ENCODE measurements at regions not wholly inside any gene's neighbourhood (a gene's known extent, or its start where the extent isn't known, plus 50 kb on each side); places are given as distances from the start of the nearest gene placed in this dataset.
A peak's percentile ranks its signal among the peaks of the same experiment; 100 is the strongest.

- H3K9ac ChIP-seq, result no peak overlapping the region
- no peaks in the 10 kb centered on the region for H3K4me1 ChIP-seq
- H3K36me3 ChIP-seq, result no peaks in the 10 kb centered on the region
- peaks cover 0 to 10% (median 0%) of the 10 kb centered on the region in 11 experiments; a peak in 5 of 22 replicates for H3K9me3 ChIP-seq (replicated peaks in 1 of 11)
- no peak overlapping the region for H3K4me2 ChIP-seq
- no peaks in the 10 kb centered on the region for H3K27me3 ChIP-seq
- TF ChIP-seq Cebpa-rat (IDR thresholded peaks at IDR 0.05), result no peak
- no peak overlapping the region for H3K27ac ChIP-seq
- no peaks in the 10 kb centered on the region for H4K20me1 ChIP-seq
- H3K4me3 ChIP-seq, result no peak overlapping the region
These were observed 357.8 kb upstream of the LARGE1 start for GRCh38 chr22:34278121-34278520.

- no peak overlapping the region for H3K4me3 ChIP-seq
- no peak overlapping the region for H3K27ac ChIP-seq
- no peaks in the 10 kb centered on the region for H3K36me3 ChIP-seq
- H3K9ac ChIP-seq, result no peak overlapping the region
- H3K9me3 ChIP-seq (replicated peaks in 1 of 11), result peaks cover 0 to 16% (median 0%) of the 10 kb centered on the region in 11 experiments; a peak in 5 of 22 replicates
- TF ChIP-seq Cebpa-rat (IDR thresholded peaks at IDR 0.05), result no peak
- H3K4me2 ChIP-seq, result no peak overlapping the region
- H4K20me1 ChIP-seq, result no peaks in the 10 kb centered on the region
- H3K27me3 ChIP-seq, result no peaks in the 10 kb centered on the region
- peaks cover 0 to 6% (median 0%) of the 10 kb centered on the region in 10 experiments; a peak in 2 of 20 replicates for H3K4me1 ChIP-seq
These were observed 361.5 kb upstream of the LARGE1 start for GRCh38 chr22:34281738-34282137.

- H4K20me1 ChIP-seq, result no peaks in the 10 kb centered on the region
- H3K9ac ChIP-seq, result no peak overlapping the region
- peaks cover 0 to 7% (median 0%) of the 10 kb centered on the region in 10 experiments; a peak in 2 of 20 replicates for H3K4me1 ChIP-seq
- peaks cover 0 to 16% (median 0%) of the 10 kb centered on the region in 11 experiments; a peak in 5 of 22 replicates for H3K9me3 ChIP-seq (replicated peaks in 1 of 11)
- H3K27ac ChIP-seq, result no peak overlapping the region
- H3K4me2 ChIP-seq, result no peak overlapping the region
- no peaks in the 10 kb centered on the region for H3K27me3 ChIP-seq
- H3K36me3 ChIP-seq, result no peaks in the 10 kb centered on the region
- TF ChIP-seq Cebpa-rat (IDR thresholded peaks at IDR 0.05), result no peak
- no peak overlapping the region for H3K4me3 ChIP-seq
These were observed 363.6 kb upstream of the LARGE1 start for GRCh38 chr22:34283844-34284243.

- no peaks in the 10 kb centered on the region for H3K36me3 ChIP-seq
- no peak overlapping the region for H3K4me3 ChIP-seq
- no peak overlapping the region for H3K27ac ChIP-seq
- TF ChIP-seq Cebpa-rat (IDR thresholded peaks at IDR 0.05), result no peak
- H3K9ac ChIP-seq, result no peak overlapping the region
- no peaks in the 10 kb centered on the region for H3K27me3 ChIP-seq
- no peaks in the 10 kb centered on the region for H4K20me1 ChIP-seq
- H3K9me3 ChIP-seq (replicated peaks in 1 of 11), result no peaks in the 10 kb centered on the region
- no peak overlapping the region for H3K4me2 ChIP-seq
- H3K4me1 ChIP-seq, result peaks cover 0 to 9% (median 0%) of the 10 kb centered on the region in 10 experiments; a peak in 2 of 20 replicates
These were observed 373.0 kb upstream of the LARGE1 start for GRCh38 chr22:34293324-34293723.

- Histone ChIP-seq H4K20me1 (no peaks in the 10 kb centered on the region), H3K27me3 (no peaks in the 10 kb centered on the region), H3K9me3 (replicated peaks in 1 of 11) (no peaks in the 10 kb centered on the region), H3K4me1 (peaks cover 0 to 9% (median 0%) of the 10 kb centered on the region in 10 experiments; a peak in 2 of 20 replicates), H3K9ac (no peak overlapping the region), H3K4me3 (no peak overlapping the region), H3K4me2 (peak overlapping the region in 3 of 11 experiments; percentile 30 to 41 (median 30); a peak in 4 of 22 replicates), H3K27ac (no peak overlapping the region), H3K36me3 (no peaks in the 10 kb centered on the region)
- no peak for TF ChIP-seq Cebpa-rat (IDR thresholded peaks at IDR 0.05)
These were observed 374.2 kb upstream of the LARGE1 start for GRCh38 chr22:34294476-34294875.

GRCh38 chr22:34294986-34295385, 374.7 kb upstream of the LARGE1 start:
- peak overlapping the region in 3 of 11 experiments; percentile 30 to 41 (median 30); a peak in 2 of 22 replicates for H3K4me2 ChIP-seq
- H3K4me1 ChIP-seq, result peaks cover 0 to 9% (median 0%) of the 10 kb centered on the region in 10 experiments; a peak in 2 of 20 replicates
- H3K9ac ChIP-seq, result no peak overlapping the region
- H3K4me3 ChIP-seq, result no peak overlapping the region
- no peak for TF ChIP-seq Cebpa-rat (IDR thresholded peaks at IDR 0.05)
- H4K20me1 ChIP-seq, result no peaks in the 10 kb centered on the region
- H3K27me3 ChIP-seq, result no peaks in the 10 kb centered on the region
- no peaks in the 10 kb centered on the region for H3K9me3 ChIP-seq (replicated peaks in 1 of 11)
- H3K27ac ChIP-seq, result no peak overlapping the region
- H3K36me3 ChIP-seq, result no peaks in the 10 kb centered on the region

GRCh38 chr22:34296461-34296860, 376.2 kb upstream of the LARGE1 start:
- no peak overlapping the region for H3K4me2 ChIP-seq
- H4K20me1 ChIP-seq, result no peaks in the 10 kb centered on the region
- H3K4me3 ChIP-seq, result no peak overlapping the region
- H3K9ac ChIP-seq, result no peak overlapping the region
- no peaks in the 10 kb centered on the region for H3K27me3 ChIP-seq
- peaks cover 0 to 9% (median 0%) of the 10 kb centered on the region in 10 experiments; a peak in 2 of 20 replicates for H3K4me1 ChIP-seq
- H3K27ac ChIP-seq, result no peak overlapping the region
- no peak for TF ChIP-seq Cebpa-rat (IDR thresholded peaks at IDR 0.05)
- H3K36me3 ChIP-seq, result no peaks in the 10 kb centered on the region
- H3K9me3 ChIP-seq (replicated peaks in 1 of 11), result no peaks in the 10 kb centered on the region

GRCh38 chr22:34297536-34298120, 377.4 kb upstream of the LARGE1 start:
- Histone ChIP-seq H3K4me1 (peaks cover 0 to 9% (median 0%) of the 10 kb centered on the region in 10 experiments; a peak in 2 of 20 replicates), H3K4me3 (no peak overlapping the region), H3K9ac (no peak overlapping the region), H3K27me3 (no peaks in the 10 kb centered on the region), H4K20me1 (no peaks in the 10 kb centered on the region), H3K27ac (no peak overlapping the region), H3K9me3 (replicated peaks in 1 of 11) (no peaks in the 10 kb centered on the region), H3K36me3 (no peaks in the 10 kb centered on the region), H3K4me2 (no peak overlapping the region)
- TF ChIP-seq Cebpa-rat (IDR thresholded peaks at IDR 0.05), result no peak

- Histone ChIP-seq H3K4me3 (no peak overlapping the region), H3K27me3 (no peaks in the 10 kb centered on the region), H3K4me1 (peaks cover 0 to 5% (median 0%) of the 10 kb centered on the region in 10 experiments; a peak in 2 of 20 replicates), H4K20me1 (no peaks in the 10 kb centered on the region), H3K4me2 (no peak overlapping the region), H3K9ac (no peak overlapping the region), H3K36me3 (no peaks in the 10 kb centered on the region), H3K27ac (no peak overlapping the region), H3K9me3 (replicated peaks in 1 of 11) (no peaks in the 10 kb centered on the region)
- TF ChIP-seq Cebpa-rat (IDR thresholded peaks at IDR 0.05), result no peak
These were observed 379.2 kb upstream of the LARGE1 start for GRCh38 chr22:34299496-34299895.

- Histone ChIP-seq H3K4me2 (no peak overlapping the region), H3K4me3 (no peak overlapping the region), H3K9ac (no peak overlapping the region), H3K27ac (no peak overlapping the region), H4K20me1 (no peaks in the 10 kb centered on the region), H3K4me1 (no peaks in the 10 kb centered on the region), H3K27me3 (no peaks in the 10 kb centered on the region), H3K36me3 (no peaks in the 10 kb centered on the region), H3K9me3 (replicated peaks in 1 of 11) (no peaks in the 10 kb centered on the region)
- no peak for TF ChIP-seq Cebpa-rat (IDR thresholded peaks at IDR 0.05)
These were observed 381.3 kb upstream of the LARGE1 start for GRCh38 chr22:34301569-34301968.
